DMS153 treated with DMSO at 0.1 percent for 48 hours (cell line): ENCODE measurements at regions not wholly inside any gene's neighbourhood (a gene's known extent, or its start where the extent isn't known, plus 50 kb on each side); places are given as distances from the start of the nearest gene placed in this dataset.
A peak's percentile ranks its signal among the peaks of the same experiment; 100 is the strongest.

Source experiments
- DNase-seq: peaks from one replicate; lab custom pipeline; 2025; ENCODE audit not compliant: unreplicated experiment; lab: John Stamatoyannopoulos, UW

GRCh38 chr13:106433066-106433465, 102.4 kb downstream of the EFNB2 start:
- no peak for DNase-seq

GRCh38 chr13:106432636-106433035, 102.8 kb downstream of the EFNB2 start:
- no peak for DNase-seq

GRCh38 chr13:106426909-106427308, 108.6 kb downstream of the EFNB2 start:
- DNase-seq = no peak

DNA sequence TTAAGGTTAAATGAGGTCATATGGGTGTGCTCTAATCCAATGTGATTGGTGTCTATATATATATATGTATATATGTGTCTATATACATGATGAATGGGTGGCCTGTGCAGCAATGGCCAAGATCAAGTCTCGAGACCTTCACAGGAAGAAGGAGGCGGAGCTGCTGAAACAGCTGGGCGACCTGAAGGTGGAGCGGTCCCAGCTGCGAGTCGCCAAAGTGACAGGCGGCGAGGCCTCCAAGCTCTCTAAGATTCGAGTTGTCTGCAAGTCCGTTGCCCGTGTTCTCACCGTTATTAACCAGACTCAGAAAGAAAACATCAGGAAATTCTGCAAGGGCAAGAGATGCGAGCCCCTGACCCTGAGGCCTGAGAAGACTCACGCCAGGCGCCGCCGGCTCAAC, 109.8 kb downstream of the EFNB2 start:
- no peak for DNase-seq

- no peak for DNase-seq
Measured at GRCh38 chr13:106424805-106425204, 110.7 kb downstream of the EFNB2 start.

DNA sequence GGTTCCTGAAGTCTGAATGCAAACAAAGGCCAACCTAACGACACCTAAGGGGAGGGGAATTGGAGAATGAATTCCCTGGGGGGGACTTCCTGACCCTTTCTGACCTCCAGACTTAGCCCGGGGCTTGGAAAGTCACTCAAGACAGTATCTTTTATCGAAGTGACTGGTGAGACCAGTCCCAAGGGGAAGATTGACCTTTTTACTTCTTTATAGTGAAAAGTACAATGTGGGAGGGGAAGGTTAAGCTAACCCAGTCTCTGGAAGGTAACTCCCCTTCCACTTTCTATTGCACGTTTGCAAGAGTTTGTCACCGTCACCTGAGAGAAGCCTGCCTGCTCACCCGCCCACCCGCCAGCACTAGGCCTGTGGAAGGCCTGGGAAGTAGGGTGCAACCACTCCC, 111.9 kb downstream of the EFNB2 start:
- no peak for DNase-seq

GRCh38 chr13:106418556-106418955, 116.9 kb downstream of the EFNB2 start:
- DNase-seq = no peak

- peak; percentile 62 for DNase-seq
Measured at GRCh38 chr13:106417467-106418110, 117.9 kb downstream of the EFNB2 start.

GRCh38 chr13:106416645-106417044, 118.8 kb downstream of the EFNB2 start:
- DNase-seq = peak; percentile 47

- DNase-seq = no peak
Measured at GRCh38 chr13:106415971-106416370, 119.5 kb downstream of the EFNB2 start.

- DNase-seq = no peak
Measured at GRCh38 chr13:106415442-106415841, 120.0 kb downstream of the EFNB2 start.

DNA sequence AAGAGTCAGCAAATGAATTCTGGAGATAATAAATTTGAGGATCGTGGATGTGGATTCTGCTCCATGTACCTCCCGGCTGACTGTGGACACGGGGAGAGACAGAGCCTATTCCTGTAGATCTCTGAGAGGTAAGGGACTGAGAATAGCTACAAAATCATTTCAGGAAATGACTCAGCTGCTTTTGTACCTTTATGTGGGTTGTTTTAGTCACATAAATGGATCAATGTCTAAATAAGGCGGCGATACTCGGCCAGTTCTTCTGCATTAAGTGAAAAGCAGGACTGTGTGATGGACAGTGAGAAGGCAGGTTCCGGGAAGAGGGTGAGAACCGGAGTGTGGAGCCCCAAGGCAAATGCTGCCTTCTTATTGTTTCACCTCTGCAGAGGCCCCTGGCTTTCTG, 128.1 kb downstream of the EFNB2 start:
- DNase-seq = no peak

DNA sequence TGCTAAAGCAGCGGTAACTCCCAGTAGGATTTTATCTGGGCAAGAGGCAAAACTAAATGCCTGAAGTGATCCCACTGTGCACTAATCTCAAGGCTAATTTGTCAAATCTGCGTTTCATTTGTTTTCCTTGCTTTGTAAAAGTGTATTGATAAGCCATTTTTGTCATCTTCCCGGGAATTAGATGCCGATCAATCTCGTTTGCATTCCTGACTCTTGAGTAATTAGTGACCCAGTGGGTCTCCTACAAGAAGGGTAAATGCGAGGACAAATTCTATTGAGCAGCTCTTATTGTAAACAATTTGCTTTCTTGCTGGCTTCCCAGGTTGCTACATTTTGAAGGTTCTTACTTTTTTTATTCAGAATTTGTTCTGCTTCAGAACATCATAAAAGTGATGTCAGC, 129.7 kb downstream of the EFNB2 start:
- no peak for DNase-seq

DNA sequence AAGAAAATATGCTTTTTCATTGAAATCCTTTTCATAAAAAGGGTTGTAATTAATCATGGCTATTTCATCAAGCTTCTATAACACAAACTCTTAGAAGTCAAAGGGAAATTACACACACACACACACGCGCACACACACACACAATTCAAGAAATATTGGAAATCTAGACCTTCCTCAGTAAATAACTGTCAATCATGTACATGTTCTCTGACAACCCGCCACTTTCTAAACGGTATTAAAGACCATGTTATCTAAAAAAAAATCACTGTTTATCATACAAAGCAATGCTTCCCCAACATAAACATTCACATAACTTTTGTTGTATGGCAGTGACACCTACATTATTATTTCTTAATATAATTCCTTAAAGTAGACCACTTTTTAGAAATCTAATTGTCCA, 132.2 kb downstream of the EFNB2 start:
- no peak for DNase-seq

GRCh38 chr13:106402866-106403265, 132.6 kb downstream of the EFNB2 start:
- no peak for DNase-seq

DNA sequence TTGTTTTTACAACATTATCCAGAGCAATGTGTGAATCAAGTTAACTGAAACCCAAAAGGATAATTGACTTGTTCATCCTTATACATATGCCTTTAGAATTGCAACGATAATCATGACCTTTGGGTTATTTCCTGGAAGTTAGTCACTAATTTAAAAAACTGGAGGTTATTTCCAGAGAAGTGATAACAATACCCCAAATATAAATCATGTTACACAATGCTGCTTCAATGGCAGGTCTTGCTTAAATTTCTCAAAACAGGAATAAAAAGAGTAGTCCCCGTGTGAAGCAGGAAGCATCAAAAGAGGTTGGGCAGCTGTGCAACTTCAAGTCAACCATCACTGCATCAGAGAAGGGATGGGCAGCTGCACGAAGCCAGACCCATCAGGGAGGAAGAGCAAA, 134.4 kb downstream of the EFNB2 start:
- DNase-seq = no peak

- DNase-seq = no peak
Measured at GRCh38 chr13:106400289-106400688, 135.2 kb downstream of the EFNB2 start.

GRCh38 chr13:106398289-106398688, 137.2 kb downstream of the EFNB2 start:
- DNase-seq = no peak

GRCh38 chr13:106393776-106394175, 141.7 kb downstream of the EFNB2 start:
- no peak for DNase-seq

DNA sequence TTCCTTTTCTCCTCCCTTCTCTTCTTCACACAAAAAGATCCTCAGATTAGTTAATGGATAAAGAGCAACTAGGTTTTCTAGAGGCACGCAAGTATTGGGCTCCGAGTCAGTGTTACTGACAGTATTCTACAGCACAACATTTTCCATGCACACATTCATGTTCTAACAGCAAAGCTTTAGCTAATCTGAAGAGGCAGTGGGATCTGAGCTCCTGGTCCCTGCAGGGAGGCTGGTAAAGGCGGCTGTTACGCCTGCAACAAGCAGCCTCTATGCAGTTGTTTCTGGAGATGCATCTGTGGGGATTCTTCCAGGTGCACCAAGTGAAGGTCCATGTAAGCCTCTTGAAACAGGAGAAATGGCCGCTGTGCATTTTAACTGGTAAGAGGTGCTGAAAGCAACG, 143.8 kb downstream of the EFNB2 start:
- no peak for DNase-seq

DNA sequence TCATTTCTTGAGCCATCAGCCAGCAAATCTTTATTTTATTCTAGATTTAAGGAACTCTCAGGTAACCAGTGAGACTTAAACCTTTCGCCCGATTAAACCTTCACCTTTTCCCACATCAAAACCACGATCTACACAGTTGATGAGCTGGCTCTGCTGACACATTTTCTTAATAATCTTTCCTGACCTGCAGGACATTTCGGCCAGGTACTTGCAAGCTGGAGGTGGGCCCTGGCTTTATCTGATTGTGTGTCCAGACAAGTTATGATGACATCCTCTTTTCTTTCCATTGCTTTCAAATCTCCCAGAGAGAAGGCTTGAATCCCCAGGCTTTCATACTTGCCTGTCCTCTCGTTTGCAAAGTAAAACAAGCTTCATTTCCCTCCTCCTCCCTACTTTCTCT, 144.2 kb downstream of the EFNB2 start:
- DNase-seq = no peak

DNA sequence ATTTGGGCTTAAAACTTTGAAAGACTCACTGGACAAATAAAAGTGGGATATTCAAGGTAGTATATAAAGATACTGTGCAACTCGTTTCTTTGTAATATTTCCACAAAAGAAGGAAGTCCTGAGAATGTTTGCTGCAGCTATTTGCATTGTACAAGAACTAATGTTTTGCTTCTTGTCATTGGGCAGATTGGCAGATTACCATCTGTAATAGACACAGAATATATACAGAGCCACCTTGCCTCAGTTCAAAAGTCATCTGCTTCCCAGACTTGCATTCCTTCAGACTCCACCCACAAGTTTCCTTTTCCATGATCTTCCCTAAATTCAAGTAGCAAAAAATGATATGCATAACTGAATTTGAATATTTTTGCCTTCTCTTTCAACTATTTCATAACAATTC, 145.1 kb downstream of the EFNB2 start:
- no peak for DNase-seq

- no peak for DNase-seq
Measured at GRCh38 chr13:106385654-106386053, 149.8 kb downstream of the EFNB2 start.

DNA sequence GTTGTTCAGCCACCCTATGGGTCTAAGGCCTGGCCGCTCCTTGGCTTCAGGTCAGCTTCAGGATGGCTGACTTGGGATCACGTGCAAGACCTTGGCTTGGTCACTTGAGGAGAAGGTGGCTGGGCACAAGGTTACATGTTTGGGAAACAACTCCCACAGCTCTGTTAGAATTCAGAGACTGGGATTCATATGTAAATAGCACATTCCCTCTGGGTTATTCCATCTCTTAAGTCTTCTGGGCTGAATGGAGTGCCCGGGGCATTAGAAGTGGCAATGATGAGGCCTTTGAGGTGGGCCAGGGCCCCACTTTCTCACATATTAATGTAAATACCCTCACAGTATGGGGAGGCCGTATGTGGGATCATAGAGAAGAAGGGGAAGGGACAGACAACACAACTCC, 150.9 kb downstream of the EFNB2 start:
- no peak for DNase-seq
